ENCODE measurements at regions not wholly inside any gene's neighbourhood (a gene's known extent, or its start where the extent isn't known, plus 50 kb on each side); places are given as distances from the start of the nearest gene placed in this dataset.
"Not testable (repeated sequence)": the region's sequence is repeated elsewhere in the genome, so short reads cannot be mapped to it uniquely, and the experiment has no call there.

- DNase-seq: no peak
Measured at GRCh38 chr17:33952425-33952824, 302.7 kb upstream of the CCL2 start.

- no peak for DNase-seq
Measured at GRCh38 chr17:33954597-33954996, 300.5 kb upstream of the CCL2 start.

GRCh38 chr17:33955461-33955860, 299.6 kb upstream of the CCL2 start:
- DNase-seq: no peak

GRCh38 chr17:33959098-33959497, 296.0 kb upstream of the CCL2 start:
- DNase-seq: not testable (repeated sequence)

GRCh38 chr17:33962857-33963655, 292.0 kb upstream of the CCL2 start:
- no peak for DNase-seq

- no peak for DNase-seq
Measured at GRCh38 chr17:33964344-33964979, 290.6 kb upstream of the CCL2 start.

GRCh38 chr17:33966410-33967059, 288.6 kb upstream of the CCL2 start:
- no peak for DNase-seq

- no peak for DNase-seq
Measured at GRCh38 chr17:33967608-33968349, 287.3 kb upstream of the CCL2 start.

GRCh38 chr17:33968350-33969044, 286.6 kb upstream of the CCL2 start:
- peak; percentile 82 for DNase-seq

- DNase-seq: no peak
Measured at GRCh38 chr17:33970279-33970678, 284.8 kb upstream of the CCL2 start.

- peak; percentile 55 for DNase-seq
Measured at GRCh38 chr17:33972763-33973162, 282.3 kb upstream of the CCL2 start.

- DNase-seq: peak; percentile 45
Measured at GRCh38 chr17:33973491-33973890, 281.6 kb upstream of the CCL2 start.

GRCh38 chr17:33974276-33974675, 280.8 kb upstream of the CCL2 start:
- DNase-seq: peak; percentile 42

GRCh38 chr17:33976831-33977230, 278.3 kb upstream of the CCL2 start:
- peak; percentile 75 for DNase-seq

- DNase-seq: peak; percentile 56
Measured at GRCh38 chr17:33977729-33978514, 277.2 kb upstream of the CCL2 start.

- DNase-seq: no peak
Measured at GRCh38 chr17:33978889-33979288, 276.2 kb upstream of the CCL2 start.

GRCh38 chr17:33980193-33980592, 274.9 kb upstream of the CCL2 start:
- no peak for DNase-seq

- DNase-seq: peak; percentile 91
Measured at GRCh38 chr17:33981711-33982601, 273.1 kb upstream of the CCL2 start.

- no peak for DNase-seq
Measured at GRCh38 chr17:33982909-33983308, 272.2 kb upstream of the CCL2 start.

- no peak for DNase-seq
Measured at GRCh38 chr17:33983824-33984574, 271.1 kb upstream of the CCL2 start.
